ENCODE measurements at regions not wholly inside any gene's neighbourhood (a gene's known extent, or its start where the extent isn't known, plus 50 kb on each side); places are given as distances from the start of the nearest gene placed in this dataset.

GRCh38 chrX:39905946-39906345 is 191.8 kb downstream of the BCOR start:
- no peak for DNase-seq

- DNase-seq = peak; percentile 97
These were observed 189.6 kb downstream of the BCOR start for GRCh38 chrX:39907964-39908661.

- no peak for DNase-seq
These were observed 187.8 kb downstream of the BCOR start for GRCh38 chrX:39909996-39910395.

- DNase-seq = no peak
These were observed 187.1 kb downstream of the BCOR start for GRCh38 chrX:39910651-39911050.

- DNase-seq = no peak
These were observed 186.4 kb downstream of the BCOR start for GRCh38 chrX:39911278-39911897.

- DNase-seq = no peak
These were observed 185.6 kb downstream of the BCOR start for GRCh38 chrX:39912126-39912525.

- no peak for DNase-seq
These were observed 182.7 kb downstream of the BCOR start for GRCh38 chrX:39915081-39915480.

- no peak for DNase-seq
These were observed 182.2 kb downstream of the BCOR start for GRCh38 chrX:39915596-39915995.

- DNase-seq = no peak
These were observed 175.9 kb downstream of the BCOR start for GRCh38 chrX:39921838-39922237.

- DNase-seq = no peak
These were observed 175.3 kb downstream of the BCOR start for GRCh38 chrX:39922488-39922887.

GRCh38 chrX:39922926-39923325 is 174.8 kb downstream of the BCOR start:
- no peak for DNase-seq

GRCh38 chrX:39927380-39927779 is 170.4 kb downstream of the BCOR start:
- no peak for DNase-seq

GRCh38 chrX:39928704-39929378 is 168.9 kb downstream of the BCOR start:
- DNase-seq = no peak

- DNase-seq = no peak
These were observed 168.3 kb downstream of the BCOR start for GRCh38 chrX:39929379-39930025.

- no peak for DNase-seq
These were observed 166.8 kb downstream of the BCOR start for GRCh38 chrX:39930786-39931528.

- DNase-seq = no peak
These were observed 166.1 kb downstream of the BCOR start for GRCh38 chrX:39931529-39932282.

GRCh38 chrX:39935411-39936064 is 162.2 kb downstream of the BCOR start:
- no peak for DNase-seq

- no peak for DNase-seq
These were observed 160.6 kb downstream of the BCOR start for GRCh38 chrX:39936886-39937770.

GRCh38 chrX:39938466-39938865 is 159.3 kb downstream of the BCOR start:
- no peak for DNase-seq

- no peak for DNase-seq
These were observed 158.1 kb downstream of the BCOR start for GRCh38 chrX:39939678-39940077.
